Hepatocyte (in vitro differentiated cells): ENCODE measurements at regions not wholly inside any gene's neighbourhood (a gene's known extent, or its start where the extent isn't known, plus 50 kb on each side); places are given as distances from the start of the nearest gene placed in this dataset.

ENCODE experiments used
- DNase-seq: peaks from one replicate; pipeline ENCODE4 v3.0.0-alpha.2; 2016; ENCODE audit warnings: low spot score
- H2AFZ ChIP-seq: fragments of 200-600 bp; sonication (generic); 2 replicates; pipeline ENCODE4 v1.6.0; 2016; ENCODE audit warnings: antibody characterized with exemption, mild to moderate bottlenecking
- H3K27ac ChIP-seq: fragments of 200-600 bp; sonication (generic); 2 replicates; pipeline ENCODE4 v1.5.1; 2016; ENCODE audit warnings: mild to moderate bottlenecking
- H3K27me3 ChIP-seq: fragments of 200-600 bp; sonication (generic); 2 replicates; pipeline ENCODE4 v1.6.1; 2016
- H3K36me3 ChIP-seq: fragments of 200-600 bp; sonication (generic); replicated peaks from 2 replicates; pipeline ENCODE4 v1.5.1; 2016; ENCODE audit warnings: low read depth; ENCODE audit not compliant: insufficient read depth
- H3K4me1 ChIP-seq: fragments of 200-600 bp; sonication (generic); 2 replicates; pipeline ENCODE4 v1.5.1; 2016; ENCODE audit warnings: mild to moderate bottlenecking, moderate library complexity; ENCODE audit not compliant: insufficient read depth
- H3K4me2 ChIP-seq: fragments of 200-600 bp; sonication (generic); 2 replicates; pipeline ENCODE4 v1.6.0; 2016
- H3K4me3 ChIP-seq: fragments of 200-600 bp; sonication (generic); 2 replicates; pipeline ENCODE4 v1.5.1; 2016; ENCODE audit warnings: mild to moderate bottlenecking
- H3K79me2 ChIP-seq: fragments of 200-600 bp; sonication (generic); 2 replicates; pipeline ENCODE4 v1.6.0; 2017; ENCODE audit warnings: mild to moderate bottlenecking
- H3K9me2 ChIP-seq: fragments of 200-600 bp; sonication (generic); replicated peaks from 2 replicates; pipeline ENCODE4 v1.6.0; 2017; ENCODE audit warnings: mild to moderate bottlenecking; ENCODE audit not compliant: insufficient read depth
- H3K9me3 ChIP-seq: fragments of 200-600 bp; sonication (generic); 2 replicates; pipeline ENCODE4 v1.5.1; 2016; ENCODE audit warnings: low read depth, mild to moderate bottlenecking
- H4K20me1 ChIP-seq: fragments of 200-600 bp; sonication (generic); 2 replicates; pipeline ENCODE4 v1.6.0; 2016; ENCODE audit warnings: mild to moderate bottlenecking; ENCODE audit not compliant: insufficient read depth, poor library complexity, severe bottlenecking
- EZH2 ChIP-seq: fragments of 200-600 bp; sonication (generic); IDR thresholded peaks from 2 replicates; pipeline ENCODE4 v1.6.1; 2016; ENCODE audit warnings: antibody characterized with exemption, mild to moderate bottlenecking, borderline replicate concordance
- EZH2phosphoT487 ChIP-seq: fragments of 200-600 bp; sonication (generic); IDR thresholded peaks from one replicate; pipeline ENCODE4 v1.6.1; 2018; ENCODE audit warnings: antibody characterized with exemption, mild to moderate bottlenecking, low read depth, moderate library complexity; ENCODE audit not compliant: unreplicated experiment, severe bottlenecking
- WGBS: methylation state at CpG from one replicate; pipeline ENCODE4 v1.1.6; 2016; ENCODE audit warnings: low lambda C conversion rate; ENCODE audit errors: missing lambda C conversion rate; 5-methylcytosine and 5-hydroxymethylcytosine counted together
- TF ChIP-seq, protein P1 (sequence below): fragments of 200-600 bp; sonication (generic); IDR thresholded peaks from 2 replicates; pipeline ENCODE4 v1.5.1; 2016; ENCODE audit warnings: antibody characterized with exemption, mild to moderate bottlenecking; ENCODE audit not compliant: poor library complexity

DNA sequence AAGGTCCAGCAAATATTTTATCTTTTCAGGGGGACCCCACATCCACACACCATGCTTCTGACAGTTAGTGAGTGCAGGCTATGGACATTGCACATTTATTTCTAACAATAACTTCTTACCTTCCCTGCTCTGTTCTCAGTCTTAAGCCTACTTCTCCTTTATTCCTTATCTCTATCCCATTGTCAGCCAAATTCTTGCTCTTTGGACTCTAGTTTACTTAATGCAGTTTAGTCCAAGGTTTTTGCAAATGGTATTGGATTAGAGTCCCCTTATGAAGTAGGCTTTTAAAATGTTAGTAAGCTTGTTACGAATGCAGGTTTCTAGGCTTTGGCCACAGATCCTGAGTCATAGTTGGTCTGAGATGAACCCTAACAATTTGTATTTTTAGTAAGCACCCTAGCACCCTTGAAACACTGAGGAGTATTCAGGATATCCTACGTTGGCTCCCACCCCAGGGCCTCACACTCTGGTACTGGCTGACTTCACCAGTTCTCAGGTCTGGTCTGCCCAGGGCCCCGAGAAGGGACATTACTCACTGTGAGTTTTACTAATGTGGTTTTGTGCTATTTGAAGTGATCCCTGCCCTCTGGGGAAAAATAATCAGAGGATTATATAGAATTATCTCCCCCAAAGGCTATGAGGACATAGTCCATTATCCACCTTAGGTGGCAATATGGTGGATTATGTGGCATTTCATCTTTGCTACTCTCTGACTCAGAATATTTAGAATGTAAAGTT lies 239.5 kb downstream of the TGFB2 start:
- Histone ChIP-seq H3K9me3 (peaks cover 8% of the 10 kb centered on the region), H3K4me2 (no peak overlapping the region), H3K27ac (peak overlapping the region; percentile 85), H3K9me2 (no peaks in the 10 kb centered on the region), H4K20me1 (no peaks in the 10 kb centered on the region), H3K27me3 (no peaks in the 10 kb centered on the region), H3K36me3 (no peaks in the 10 kb centered on the region), H2AFZ (no peak overlapping the region), H3K79me2 (no peaks in the 10 kb centered on the region), H3K4me3 (no peak overlapping the region), H3K4me1 (peaks cover 22% of the 10 kb centered on the region)
- DNase-seq: no peak
- TF ChIP-seq, protein P1, sequence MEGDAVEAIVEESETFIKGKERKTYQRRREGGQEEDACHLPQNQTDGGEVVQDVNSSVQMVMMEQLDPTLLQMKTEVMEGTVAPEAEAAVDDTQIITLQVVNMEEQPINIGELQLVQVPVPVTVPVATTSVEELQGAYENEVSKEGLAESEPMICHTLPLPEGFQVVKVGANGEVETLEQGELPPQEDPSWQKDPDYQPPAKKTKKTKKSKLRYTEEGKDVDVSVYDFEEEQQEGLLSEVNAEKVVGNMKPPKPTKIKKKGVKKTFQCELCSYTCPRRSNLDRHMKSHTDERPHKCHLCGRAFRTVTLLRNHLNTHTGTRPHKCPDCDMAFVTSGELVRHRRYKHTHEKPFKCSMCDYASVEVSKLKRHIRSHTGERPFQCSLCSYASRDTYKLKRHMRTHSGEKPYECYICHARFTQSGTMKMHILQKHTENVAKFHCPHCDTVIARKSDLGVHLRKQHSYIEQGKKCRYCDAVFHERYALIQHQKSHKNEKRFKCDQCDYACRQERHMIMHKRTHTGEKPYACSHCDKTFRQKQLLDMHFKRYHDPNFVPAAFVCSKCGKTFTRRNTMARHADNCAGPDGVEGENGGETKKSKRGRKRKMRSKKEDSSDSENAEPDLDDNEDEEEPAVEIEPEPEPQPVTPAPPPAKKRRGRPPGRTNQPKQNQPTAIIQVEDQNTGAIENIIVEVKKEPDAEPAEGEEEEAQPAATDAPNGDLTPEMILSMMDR: no peak
- no peak for TF ChIP-seq EZH2
- TF ChIP-seq EZH2phosphoT487: no peak
- 37% methylated on average over 3 of the region's 3 CpGs for WGBS

DNA sequence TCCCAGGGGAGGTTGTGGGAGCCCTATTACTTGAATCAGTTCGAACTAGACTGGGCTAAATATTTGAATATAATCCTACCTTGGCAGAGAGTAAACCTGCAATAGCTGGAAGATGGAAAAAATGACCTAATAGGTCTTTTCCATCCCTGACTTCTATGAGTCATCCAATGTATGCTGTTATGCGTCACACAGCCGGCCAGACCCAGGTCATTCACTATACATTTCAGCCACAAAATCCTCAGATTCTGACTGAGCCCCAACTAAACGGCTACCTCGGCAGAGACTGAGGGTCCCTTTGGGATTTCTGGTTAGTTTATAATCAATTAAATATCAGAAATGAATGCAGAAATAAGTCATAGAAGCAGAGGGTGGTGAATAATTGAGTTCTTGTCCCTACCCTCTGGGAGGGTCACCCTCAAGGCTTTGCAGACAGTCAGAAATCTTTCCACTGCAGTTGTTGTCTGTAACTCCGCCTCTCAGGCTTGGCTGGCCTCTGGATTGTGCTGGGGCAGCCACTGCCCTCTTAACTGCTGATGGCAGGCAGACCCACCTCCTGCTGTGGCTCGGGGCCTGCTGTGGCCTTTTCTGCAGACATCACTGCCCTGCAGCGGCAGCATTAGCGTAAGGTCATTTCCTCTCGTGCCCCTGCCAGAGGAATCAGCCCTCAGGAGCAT lies 240.5 kb downstream of the TGFB2 start:
- Histone ChIP-seq H3K79me2 (no peaks in the 10 kb centered on the region), H3K4me3 (no peak overlapping the region), H3K27ac (peak overlapping the region; percentile 85), H3K9me2 (no peaks in the 10 kb centered on the region), H3K9me3 (peaks cover 8% of the 10 kb centered on the region), H4K20me1 (no peaks in the 10 kb centered on the region), H3K27me3 (no peaks in the 10 kb centered on the region), H3K4me2 (peak overlapping the region; percentile 3), H2AFZ (peak overlapping the region; percentile 1), H3K4me1 (peaks cover 22% of the 10 kb centered on the region), H3K36me3 (no peaks in the 10 kb centered on the region)
- WGBS: 27% methylated on average over 10 of the region's 10 CpGs
- TF ChIP-seq, protein P1: no peak
- TF ChIP-seq EZH2phosphoT487 (no peak), EZH2 (no peak)
- DNase-seq: peak; percentile 71

DNA sequence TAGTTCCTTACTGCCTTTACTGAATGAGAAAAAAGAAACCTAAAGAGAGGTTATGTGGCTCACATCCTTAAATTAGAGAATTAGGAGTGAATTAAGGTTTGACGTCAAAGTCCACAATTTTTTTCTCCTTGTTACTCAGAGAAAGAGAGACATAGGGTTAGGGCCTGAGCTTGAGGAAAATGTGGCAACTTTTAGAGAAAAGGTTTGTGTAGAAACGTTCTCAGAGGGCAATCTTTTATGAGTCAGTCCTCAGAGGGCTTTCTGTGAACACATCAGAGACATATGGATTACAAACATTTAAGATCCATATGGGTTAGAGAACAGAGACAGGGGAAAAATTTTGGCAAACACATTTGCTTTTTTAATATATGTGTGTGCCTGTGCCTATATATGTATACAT lies 242.8 kb downstream of the TGFB2 start:
- H3K9me2 ChIP-seq: no peaks in the 10 kb centered on the region
- H3K4me2 ChIP-seq: no peak overlapping the region
- H2AFZ ChIP-seq: no peak overlapping the region
- H3K27ac ChIP-seq: no peak overlapping the region
- H3K79me2 ChIP-seq: no peaks in the 10 kb centered on the region
- H3K9me3 ChIP-seq: peaks cover 6% of the 10 kb centered on the region
- no peaks in the 10 kb centered on the region for H4K20me1 ChIP-seq
- peaks cover 22% of the 10 kb centered on the region for H3K4me1 ChIP-seq
- 71% methylated on average over 2 of the region's 2 CpGs for WGBS
- no peaks in the 10 kb centered on the region for H3K36me3 ChIP-seq
- no peak for DNase-seq
- H3K4me3 ChIP-seq: no peak overlapping the region
- no peak for TF ChIP-seq EZH2phosphoT487
- TF ChIP-seq, protein P1: no peak
- no peak for TF ChIP-seq EZH2
- no peaks in the 10 kb centered on the region for H3K27me3 ChIP-seq
